ENCODE measurements at regions not wholly inside any gene's neighbourhood (a gene's known extent, or its start where the extent isn't known, plus 50 kb on each side); places are given as distances from the start of the nearest gene placed in this dataset.

DNA sequence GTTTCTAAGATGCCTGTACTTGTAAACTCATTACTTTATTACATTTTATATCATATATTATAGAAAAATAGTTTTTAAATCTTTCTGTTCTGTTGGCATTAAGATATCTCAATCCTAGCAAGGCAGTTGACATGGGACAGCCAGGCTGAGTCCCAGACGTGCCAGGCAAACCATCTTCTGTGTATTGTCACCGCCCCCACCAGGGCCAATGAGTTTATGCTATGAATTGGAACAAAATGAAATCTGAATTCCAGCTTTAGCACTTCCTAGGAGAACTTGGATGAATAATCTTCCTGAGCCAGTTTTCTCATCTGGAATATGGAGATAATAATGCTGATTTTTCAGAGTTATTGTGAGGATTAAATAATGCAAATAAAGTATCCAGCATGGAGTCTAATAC lies 79.9 kb upstream of the GSX1 start:
- Histone ChIP-seq H3K27ac (replicated peaks) (no peak overlapping the region), H3K36me3 (no peaks in the 10 kb centered on the region), H3K9me3 (replicated peaks) (no peaks in the 10 kb centered on the region), H3K4me1 (no peaks in the 10 kb centered on the region), H3K4me3 (no peak overlapping the region), H3K27me3 (ENCODE audit: low read depth) (peaks cover 31% of the 10 kb centered on the region)
- TF ChIP-seq CTCF (IDR thresholded peaks at IDR 0.05; ENCODE audit: borderline replicate concordance): peak; percentile 55
- no peak for DNase-seq
- intact Hi-C loops (cut with micrococcal nuclease): no loop called here

- Histone ChIP-seq H3K9me3 (replicated peaks) (no peaks in the 10 kb centered on the region), H3K4me3 (no peak overlapping the region), H3K27me3 (ENCODE audit: low read depth) (peaks cover 40% of the 10 kb centered on the region), H3K36me3 (no peaks in the 10 kb centered on the region), H3K27ac (replicated peaks) (no peak overlapping the region), H3K4me1 (no peaks in the 10 kb centered on the region)
- no peak for DNase-seq
- no peak for TF ChIP-seq CTCF (IDR thresholded peaks at IDR 0.05; ENCODE audit: borderline replicate concordance)
- intact Hi-C loops (cut with micrococcal nuclease): no loop called here
Measured at GRCh38 chr13:27713767-27714166, 78.5 kb upstream of the GSX1 start.

DNA sequence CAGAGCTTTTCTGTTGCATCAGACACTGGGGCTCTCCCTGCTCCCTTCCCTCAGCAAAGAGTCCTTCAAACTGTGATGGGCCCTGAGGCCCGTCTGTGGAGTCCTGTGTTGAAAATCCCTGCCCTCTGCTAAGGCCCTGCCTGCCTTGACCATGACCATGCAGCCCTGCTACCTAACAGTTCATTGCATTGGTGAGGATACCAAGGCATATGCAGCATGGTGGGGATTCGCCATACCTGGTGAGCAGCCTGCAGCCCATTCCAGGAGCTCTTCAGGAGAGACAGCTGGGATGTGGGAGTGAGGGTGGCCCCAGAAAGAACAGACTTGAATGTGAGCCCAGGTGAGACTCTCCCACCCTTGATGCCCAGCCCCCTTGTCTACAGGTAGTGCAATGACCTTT lies 70.6 kb upstream of the GSX1 start:
- Histone ChIP-seq H3K4me3 (no peak overlapping the region), H3K4me1 (no peaks in the 10 kb centered on the region), H3K27ac (replicated peaks) (no peak overlapping the region), H3K27me3 (ENCODE audit: low read depth) (peaks cover 49% of the 10 kb centered on the region), H3K9me3 (replicated peaks) (no peaks in the 10 kb centered on the region), H3K36me3 (no peaks in the 10 kb centered on the region)
- no peak for TF ChIP-seq CTCF (IDR thresholded peaks at IDR 0.05; ENCODE audit: borderline replicate concordance)
- no peak for DNase-seq
- intact Hi-C loops (cut with micrococcal nuclease): no loop called here

- no peak for DNase-seq
- H3K4me1 ChIP-seq: no peaks in the 10 kb centered on the region
- no peak for TF ChIP-seq CTCF (IDR thresholded peaks at IDR 0.05; ENCODE audit: borderline replicate concordance)
- intact Hi-C loops (cut with micrococcal nuclease): no loop called here
- no peak overlapping the region for H3K27ac ChIP-seq (replicated peaks)
- H3K4me3 ChIP-seq: no peak overlapping the region
- H3K36me3 ChIP-seq: no peaks in the 10 kb centered on the region
- H3K9me3 ChIP-seq (replicated peaks): no peaks in the 10 kb centered on the region
- H3K27me3 ChIP-seq (ENCODE audit: low read depth): peaks cover 22% of the 10 kb centered on the region
Measured at GRCh38 chr13:27728271-27728670, 64.0 kb upstream of the GSX1 start.

DNA sequence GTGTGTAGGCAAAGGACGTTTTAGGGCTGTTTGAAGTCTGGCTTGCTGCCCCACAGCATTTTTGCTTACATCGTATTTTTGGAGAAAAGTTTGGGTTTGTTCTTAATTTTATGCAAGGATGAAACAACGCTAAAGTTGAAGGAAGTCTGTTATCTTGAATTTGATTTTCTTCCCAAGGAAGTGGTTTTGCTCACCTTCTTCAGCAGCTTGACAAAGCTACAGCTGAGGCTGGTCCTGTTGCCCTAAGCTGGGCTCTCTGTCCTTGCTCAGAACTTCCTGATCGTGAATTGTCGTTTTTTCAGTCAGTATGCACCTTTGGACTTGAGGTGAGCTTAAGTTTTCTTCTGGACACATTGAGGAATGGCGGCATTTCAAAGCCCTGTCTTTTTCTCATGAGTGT lies 62.1 kb upstream of the GSX1 start:
- H3K36me3 ChIP-seq: no peaks in the 10 kb centered on the region
- no peak overlapping the region for H3K27ac ChIP-seq (replicated peaks)
- intact Hi-C loops (cut with micrococcal nuclease): no loop called here
- H3K4me1 ChIP-seq: no peaks in the 10 kb centered on the region
- peaks cover 27% of the 10 kb centered on the region for H3K27me3 ChIP-seq (ENCODE audit: low read depth)
- H3K4me3 ChIP-seq: no peak overlapping the region
- no peak for TF ChIP-seq CTCF (IDR thresholded peaks at IDR 0.05; ENCODE audit: borderline replicate concordance)
- H3K9me3 ChIP-seq (replicated peaks): no peaks in the 10 kb centered on the region
- DNase-seq: no peak
